ENCODE measurements at regions not wholly inside any gene's neighbourhood (a gene's known extent, or its start where the extent isn't known, plus 50 kb on each side); places are given as distances from the start of the nearest gene placed in this dataset.

- no peak for TF ChIP-seq ZNF395 (CRISPR knock-in tag; IDR thresholded peaks at IDR 0.05)
- TF ChIP-seq BRD4 (IDR thresholded peaks at IDR 0.05): peak; percentile 39; the same call in 1 of the 2 replicates
- peak; percentile 25; the same call in 1 of the 2 replicates for TF ChIP-seq REST (IDR thresholded peaks at IDR 0.05; ENCODE audit: borderline replicate concordance)
- no peak for TF ChIP-seq REST (CRISPR knock-in tag; IDR thresholded peaks at IDR 0.05; ENCODE audit: low read depth)
- no peak for TF ChIP-seq NR2F6 (CRISPR knock-in tag; IDR thresholded peaks at IDR 0.05)
- TF ChIP-seq ZFP1 (CRISPR knock-in tag; IDR thresholded peaks at IDR 0.05): no peak
- TF ChIP-seq PML (IDR thresholded peaks at IDR 0.05; ENCODE audit: low read length): peak; percentile 75; the same call in 1 of the 2 replicates
- TF ChIP-seq HDAC3 (IDR thresholded peaks at IDR 0.05; ENCODE audit: borderline replicate concordance, partially characterized antibody): peak; percentile 84
- peak; percentile 16; the same call in 1 of the 2 replicates for TF ChIP-seq ESRRA (IDR thresholded peaks at IDR 0.05; ENCODE audit: borderline replicate concordance, low read depth)
- peak; percentile 16 for TF ChIP-seq NEUROD1 (IDR thresholded peaks at IDR 0.05; ENCODE audit: borderline replicate concordance, low read depth, low read length, partially characterized antibody)
- TF ChIP-seq ZNF764 (CRISPR knock-in tag; IDR thresholded peaks at IDR 0.05; ENCODE audit: low read depth): no peak
- TF ChIP-seq DPF2 (IDR thresholded peaks at IDR 0.05): peak; percentile 91
- no peak for TF ChIP-seq ZNF224 (CRISPR knock-in tag; IDR thresholded peaks at IDR 0.05)
- no peak for TF ChIP-seq ZKSCAN1 (IDR thresholded peaks at IDR 0.05; ENCODE audit: low read depth, low read length)
- TF ChIP-seq RFX1 (IDR thresholded peaks at IDR 0.05): peak; percentile 9; the same call in 1 of the 2 replicates
- no peak for TF ChIP-seq USF2 (CRISPR knock-in tag; IDR thresholded peaks at IDR 0.05)
- TF ChIP-seq GTF2A2 (tag; IDR thresholded peaks at IDR 0.05): no peak
- TF ChIP-seq HNRNPLL (IDR thresholded peaks at IDR 0.05; ENCODE audit: low read depth, low read length, poor library complexity, severe bottlenecking): peak; percentile 22
- TF ChIP-seq SRSF1 (IDR thresholded peaks at IDR 0.05; ENCODE audit: low read depth, low read length): no peak
- no peak for TF ChIP-seq ZNF23 (CRISPR knock-in tag; IDR thresholded peaks at IDR 0.05)
Measured at GRCh38 chr10:28806951-28807759, 129.8 kb downstream of the BAMBI start (continued).
